ENCODE measurements at regions not wholly inside any gene's neighbourhood (a gene's known extent, or its start where the extent isn't known, plus 50 kb on each side); places are given as distances from the start of the nearest gene placed in this dataset.
"Not testable (repeated sequence)": the region's sequence is repeated elsewhere in the genome, so short reads cannot be mapped to it uniquely, and the experiment has no call there.

- ATAC-seq = no peak
- no peaks in the 10 kb centered on the region for H3K4me1 Mint-ChIP-seq (ENCODE audit: low read depth)
- no peaks in the 10 kb centered on the region for H3K36me3 Mint-ChIP-seq (ENCODE audit: low read depth)
- POLR2A ChIA-PET = interaction anchor here (0.6 kb wide), 1 partner anchor 56 kb away, joined by 3 read pairs; no protein-coding TSS in a partner anchor
- no peaks in the 10 kb centered on the region for H3K27me3 Mint-ChIP-seq (ENCODE audit: low read depth)
- no peaks in the 10 kb centered on the region for H3K9me3 Mint-ChIP-seq (ENCODE audit: insufficient read depth)
- no peak overlapping the region for H3K27ac Mint-ChIP-seq
- no peak overlapping the region for H3K4me3 Mint-ChIP-seq
- no peak for DNase-seq
- CTCF ChIA-PET = no interaction called here
These were observed 532.6 kb downstream of the KCNT2 start for GRCh38 chr1:196075621-196076020.

DNA sequence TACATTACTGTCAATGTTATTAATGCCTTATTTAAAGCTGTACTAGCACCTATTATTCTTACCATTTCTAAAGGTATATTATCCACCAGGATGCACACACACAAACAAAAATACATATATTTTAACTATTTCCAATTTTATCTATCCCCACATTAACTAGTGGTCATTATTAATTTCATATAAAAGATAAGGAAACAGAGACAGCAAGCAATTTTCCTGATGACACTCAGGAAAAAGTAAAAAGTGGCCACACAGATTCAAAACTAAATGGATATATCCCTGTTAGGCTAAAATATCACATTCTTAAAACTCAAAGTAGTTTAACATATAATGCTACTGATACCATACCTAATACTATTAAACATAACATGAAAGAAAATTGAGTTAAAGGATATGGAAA, 534.1 kb downstream of the KCNT2 start:
- H3K36me3 Mint-ChIP-seq (ENCODE audit: low read depth) = no peaks in the 10 kb centered on the region
- DNase-seq = no peak
- H3K4me3 Mint-ChIP-seq = no peak overlapping the region
- H3K4me1 Mint-ChIP-seq (ENCODE audit: low read depth) = no peaks in the 10 kb centered on the region
- no peak for ATAC-seq
- H3K9me3 Mint-ChIP-seq (ENCODE audit: insufficient read depth) = no peaks in the 10 kb centered on the region
- CTCF ChIA-PET = no interaction called here
- no peak overlapping the region for H3K27ac Mint-ChIP-seq
- POLR2A ChIA-PET = no interaction called here
- no peaks in the 10 kb centered on the region for H3K27me3 Mint-ChIP-seq (ENCODE audit: low read depth)

GRCh38 chr1:196071447-196071846, 536.8 kb downstream of the KCNT2 start:
- CTCF ChIA-PET = no interaction called here
- ATAC-seq (no peak), DNase-seq (no peak)
- H3K4me3 Mint-ChIP-seq = no peak overlapping the region
- no peaks in the 10 kb centered on the region for H3K27me3 Mint-ChIP-seq (ENCODE audit: low read depth)
- no peaks in the 10 kb centered on the region for H3K4me1 Mint-ChIP-seq (ENCODE audit: low read depth)
- POLR2A ChIA-PET = no interaction called here
- no peak overlapping the region for H3K27ac Mint-ChIP-seq
- H3K36me3 Mint-ChIP-seq (ENCODE audit: low read depth) = no peaks in the 10 kb centered on the region
- H3K9me3 Mint-ChIP-seq (ENCODE audit: insufficient read depth) = no peaks in the 10 kb centered on the region

- DNase-seq (no peak), ATAC-seq (no peak)
- ChIA-PET POLR2A (no interaction called here), CTCF (no interaction called here)
- Mint-ChIP-seq H3K4me1 (ENCODE audit: low read depth) (no peaks in the 10 kb centered on the region), H3K9me3 (ENCODE audit: insufficient read depth) (no peaks in the 10 kb centered on the region), H3K36me3 (ENCODE audit: low read depth) (no peaks in the 10 kb centered on the region), H3K27me3 (ENCODE audit: low read depth) (no peaks in the 10 kb centered on the region), H3K4me3 (no peak overlapping the region), H3K27ac (no peak overlapping the region)
These were observed 537.3 kb downstream of the KCNT2 start for GRCh38 chr1:196070940-196071339.

GRCh38 chr1:196063952-196064351, 544.3 kb downstream of the KCNT2 start:
- H3K27ac Mint-ChIP-seq = no peak overlapping the region
- CTCF ChIA-PET = no interaction called here
- ATAC-seq = no peak

DNA sequence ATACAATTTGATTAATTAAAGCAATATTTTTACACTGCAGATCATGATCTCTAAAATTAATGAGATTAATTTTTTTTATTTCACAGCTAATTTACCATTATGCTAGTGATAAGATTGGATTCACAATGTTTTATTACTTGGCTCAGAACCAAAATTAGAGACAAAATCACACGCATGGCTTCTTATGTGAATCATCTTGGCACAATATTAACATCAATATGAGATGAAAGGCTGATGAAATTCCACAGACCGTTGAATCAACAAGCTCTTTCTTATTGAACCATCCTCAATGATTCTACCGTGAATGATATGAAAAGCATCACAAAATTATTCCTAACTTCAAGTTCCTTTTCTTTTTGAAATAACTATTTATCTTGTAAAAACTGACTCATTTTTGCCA, 544.9 kb downstream of the KCNT2 start:
- DNase-seq (no peak), ATAC-seq (no peak)
- ChIA-PET POLR2A (no interaction called here), CTCF (no interaction called here)
- H3K4me3 Mint-ChIP-seq = no peak overlapping the region
- H3K4me1 Mint-ChIP-seq (ENCODE audit: low read depth) = no peaks in the 10 kb centered on the region
- H3K9me3 Mint-ChIP-seq (ENCODE audit: insufficient read depth) = no peaks in the 10 kb centered on the region
- H3K27me3 Mint-ChIP-seq (ENCODE audit: low read depth) = no peaks in the 10 kb centered on the region
- H3K36me3 Mint-ChIP-seq (ENCODE audit: low read depth) = no peaks in the 10 kb centered on the region
- no peak overlapping the region for H3K27ac Mint-ChIP-seq

More at GRCh38 chr1:196063952-196064351, 544.3 kb downstream of the KCNT2 start:
- H3K36me3 Mint-ChIP-seq (ENCODE audit: low read depth) = no peaks in the 10 kb centered on the region
- H3K9me3 Mint-ChIP-seq (ENCODE audit: insufficient read depth) = no peaks in the 10 kb centered on the region
- DNase-seq = no peak
- no peaks in the 10 kb centered on the region for H3K4me1 Mint-ChIP-seq (ENCODE audit: low read depth)
- POLR2A ChIA-PET = no interaction called here
- no peaks in the 10 kb centered on the region for H3K27me3 Mint-ChIP-seq (ENCODE audit: low read depth)
- no peak overlapping the region for H3K4me3 Mint-ChIP-seq

DNA sequence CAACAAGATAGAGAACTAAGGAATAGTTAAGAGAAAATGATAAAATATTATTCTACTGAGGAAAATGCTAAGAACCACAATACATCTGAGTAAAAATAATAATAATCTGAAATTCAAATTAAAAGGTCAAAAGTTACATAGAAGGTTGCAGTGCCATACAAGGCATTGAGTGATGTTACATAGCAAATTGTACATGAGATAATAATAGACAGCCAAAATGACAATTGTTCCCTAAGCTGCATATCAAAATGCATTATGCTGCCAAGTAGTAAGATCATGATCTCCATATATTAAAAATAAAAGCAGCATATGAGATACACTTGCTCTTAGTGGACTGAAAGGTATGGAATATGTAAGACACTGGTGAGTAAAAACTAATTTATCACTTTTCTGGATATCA, 547.7 kb downstream of the KCNT2 start:
- ChIA-PET CTCF (no interaction called here), POLR2A (no interaction called here)
- Mint-ChIP-seq H3K9me3 (ENCODE audit: insufficient read depth) (no peaks in the 10 kb centered on the region), H3K4me1 (ENCODE audit: low read depth) (no peaks in the 10 kb centered on the region), H3K27ac (no peak overlapping the region), H3K27me3 (ENCODE audit: low read depth) (no peaks in the 10 kb centered on the region), H3K4me3 (no peak overlapping the region), H3K36me3 (ENCODE audit: low read depth) (no peaks in the 10 kb centered on the region)
- DNase-seq (no peak), ATAC-seq (no peak)

- no peaks in the 10 kb centered on the region for H3K36me3 Mint-ChIP-seq (ENCODE audit: low read depth)
- DNase-seq (no peak), ATAC-seq (no peak)
- no peaks in the 10 kb centered on the region for H3K27me3 Mint-ChIP-seq (ENCODE audit: low read depth)
- ChIA-PET POLR2A (no interaction called here), CTCF (no interaction called here)
- H3K27ac Mint-ChIP-seq = no peak overlapping the region
- H3K4me3 Mint-ChIP-seq = no peak overlapping the region
- H3K4me1 Mint-ChIP-seq (ENCODE audit: low read depth) = no peaks in the 10 kb centered on the region
- H3K9me3 Mint-ChIP-seq (ENCODE audit: insufficient read depth) = no peaks in the 10 kb centered on the region
These were observed 549.0 kb downstream of the KCNT2 start for GRCh38 chr1:196059210-196059609.

- DNase-seq (no peak), ATAC-seq (no peak)
- ChIA-PET CTCF (no interaction called here), POLR2A (no interaction called here)
- Mint-ChIP-seq H3K9me3 (ENCODE audit: insufficient read depth) (no peaks in the 10 kb centered on the region), H3K4me3 (no peak overlapping the region), H3K27me3 (ENCODE audit: low read depth) (no peaks in the 10 kb centered on the region), H3K27ac (no peak overlapping the region), H3K4me1 (ENCODE audit: low read depth) (no peaks in the 10 kb centered on the region), H3K36me3 (ENCODE audit: low read depth) (no peaks in the 10 kb centered on the region)
These were observed 551.3 kb downstream of the KCNT2 start for GRCh38 chr1:196056966-196057365.

GRCh38 chr1:196049407-196049806, 558.8 kb downstream of the KCNT2 start:
- POLR2A ChIA-PET = no interaction called here

DNA sequence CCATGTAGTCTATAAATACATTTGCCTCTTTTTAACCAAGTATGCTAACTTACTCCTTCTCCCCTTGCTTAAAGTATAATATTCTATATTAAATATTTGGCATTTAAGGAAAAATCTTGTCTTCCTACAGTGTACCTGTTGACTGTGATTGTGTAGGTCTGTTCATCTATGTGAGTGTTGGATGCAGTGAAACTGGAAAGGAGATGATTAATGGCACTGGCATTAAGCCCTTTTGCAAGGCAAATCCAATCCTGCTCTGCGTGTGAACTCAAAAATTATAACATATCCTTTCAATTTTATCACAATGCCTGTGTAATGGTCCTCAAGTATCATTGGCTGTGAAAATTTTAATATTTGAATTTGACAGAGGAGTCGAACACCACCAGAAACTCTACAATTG, 565.0 kb downstream of the KCNT2 start:
- DNase-seq (no peak), ATAC-seq (no peak)
- Mint-ChIP-seq H3K36me3 (ENCODE audit: low read depth) (no peaks in the 10 kb centered on the region), H3K27me3 (ENCODE audit: low read depth) (no peaks in the 10 kb centered on the region), H3K4me1 (ENCODE audit: low read depth) (no peaks in the 10 kb centered on the region), H3K4me3 (no peak overlapping the region), H3K9me3 (ENCODE audit: insufficient read depth) (peaks cover 16% of the 10 kb centered on the region), H3K27ac (no peak overlapping the region)
- CTCF ChIA-PET = no interaction called here
- POLR2A ChIA-PET = no interaction called here

More at GRCh38 chr1:196049407-196049806, 558.8 kb downstream of the KCNT2 start:
- H3K27ac Mint-ChIP-seq = no peak overlapping the region
- no peak for DNase-seq
- no peak overlapping the region for H3K4me3 Mint-ChIP-seq
- ATAC-seq = no peak
- CTCF ChIA-PET = no interaction called here
- H3K36me3 Mint-ChIP-seq (ENCODE audit: low read depth) = no peaks in the 10 kb centered on the region
- no peaks in the 10 kb centered on the region for H3K27me3 Mint-ChIP-seq (ENCODE audit: low read depth)
- H3K9me3 Mint-ChIP-seq (ENCODE audit: insufficient read depth) = peaks cover 4% of the 10 kb centered on the region
- H3K4me1 Mint-ChIP-seq (ENCODE audit: low read depth) = no peaks in the 10 kb centered on the region

DNA sequence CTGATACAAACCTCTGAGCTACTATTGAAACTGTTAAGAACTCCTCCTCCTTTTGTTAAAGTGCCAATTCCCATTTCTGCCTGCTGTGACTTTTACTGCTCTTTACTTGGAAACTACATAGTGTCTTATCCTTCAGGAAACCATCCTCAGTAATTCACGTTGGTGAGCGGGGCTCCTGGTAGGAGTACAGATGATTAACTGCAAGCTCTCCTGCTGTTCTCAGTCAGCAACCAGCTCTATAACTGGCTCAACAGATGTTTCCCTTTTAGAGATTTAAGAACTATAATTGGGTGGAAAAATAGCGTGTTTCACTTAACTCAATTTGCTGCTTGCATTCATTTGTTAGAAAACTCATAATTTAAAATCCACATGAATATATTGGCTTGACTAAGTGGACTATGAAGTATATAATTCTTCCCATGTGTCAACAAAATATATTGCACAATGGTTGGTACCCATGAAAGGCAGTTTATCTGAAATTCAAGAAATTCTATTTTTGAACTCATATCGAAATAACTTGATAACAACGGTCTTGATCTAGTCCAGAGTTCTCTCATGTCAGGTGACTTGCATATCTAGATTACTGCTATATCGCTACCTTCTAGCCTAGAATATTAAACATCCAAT, 574.0 kb downstream of the KCNT2 start:
- ChIA-PET CTCF (no interaction called here), POLR2A (no interaction called here)
- no peak overlapping the region for H3K27ac Mint-ChIP-seq
- H3K4me1 Mint-ChIP-seq (ENCODE audit: low read depth) = no peaks in the 10 kb centered on the region
- DNase-seq = no peak
- H3K4me3 Mint-ChIP-seq = no peak overlapping the region
- no peaks in the 10 kb centered on the region for H3K27me3 Mint-ChIP-seq (ENCODE audit: low read depth)
- ATAC-seq = no peak
- H3K9me3 Mint-ChIP-seq (ENCODE audit: insufficient read depth) = peaks cover 10% of the 10 kb centered on the region
- no peaks in the 10 kb centered on the region for H3K36me3 Mint-ChIP-seq (ENCODE audit: low read depth)

DNA sequence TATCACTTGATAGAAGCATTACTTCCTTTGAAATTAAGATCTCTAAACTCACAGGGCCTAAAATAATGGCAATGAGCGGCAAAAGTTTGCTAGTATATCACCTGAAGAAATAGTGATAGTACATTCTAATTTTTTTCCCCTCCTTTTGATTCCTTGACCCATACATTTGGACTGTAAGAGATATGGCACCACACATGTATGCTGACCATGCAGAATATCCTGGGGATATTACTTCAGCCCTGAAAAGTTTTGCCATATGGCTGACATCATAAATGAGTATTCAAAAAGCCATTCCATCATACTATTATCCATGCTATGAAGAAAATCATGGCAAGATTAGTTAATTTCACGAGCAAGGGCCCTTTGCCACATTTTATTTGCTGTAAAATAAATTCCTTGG, 576.9 kb downstream of the KCNT2 start:
- H3K36me3 Mint-ChIP-seq (ENCODE audit: low read depth); DNase-seq; H3K4me3 Mint-ChIP-seq; H3K27ac Mint-ChIP-seq; H3K27me3 Mint-ChIP-seq (ENCODE audit: low read depth); H3K9me3 Mint-ChIP-seq (ENCODE audit: insufficient read depth); ATAC-seq; CTCF ChIA-PET; H3K4me1 Mint-ChIP-seq (ENCODE audit: low read depth); POLR2A ChIA-PET: not testable (repeated sequence)
